CD4-positive, alpha-beta T cell treated with Interleukin-4 for 4 hours (primary cell): ENCODE measurements at regions not wholly inside any gene's neighbourhood (a gene's known extent, or its start where the extent isn't known, plus 50 kb on each side); places are given as distances from the start of the nearest gene placed in this dataset.
"Not testable (repeated sequence)": the region's sequence is repeated elsewhere in the genome, so short reads cannot be mapped to it uniquely, and the experiment has no call there.

ENCODE experiments used
- DNase-seq: peaks from one replicate; pipeline ENCODE4 v3.0.0-alpha.2; 2020

DNA sequence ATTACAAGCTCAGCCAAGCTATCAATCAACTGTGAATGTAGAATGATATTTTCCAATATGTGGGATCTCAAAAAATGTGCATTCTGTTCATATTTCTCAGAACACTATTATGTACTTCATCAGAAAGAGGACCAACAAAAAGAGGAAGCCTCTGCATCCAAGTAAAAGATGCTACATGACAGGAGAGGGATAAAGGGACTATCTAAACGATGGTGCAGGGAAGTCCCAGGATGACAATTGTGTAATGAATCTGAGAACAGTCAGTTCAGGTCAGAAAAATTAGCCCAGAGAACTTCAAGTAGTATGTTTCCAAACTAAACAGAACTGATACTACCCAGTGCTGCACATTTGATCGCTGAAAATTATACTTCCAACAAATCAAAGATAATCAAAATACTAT lies 127.0 kb downstream of the ZNF330 start:
- no peak for DNase-seq

GRCh38 chr4:141348125-141348524 lies 127.4 kb downstream of the ZNF330 start:
- no peak for DNase-seq

DNA sequence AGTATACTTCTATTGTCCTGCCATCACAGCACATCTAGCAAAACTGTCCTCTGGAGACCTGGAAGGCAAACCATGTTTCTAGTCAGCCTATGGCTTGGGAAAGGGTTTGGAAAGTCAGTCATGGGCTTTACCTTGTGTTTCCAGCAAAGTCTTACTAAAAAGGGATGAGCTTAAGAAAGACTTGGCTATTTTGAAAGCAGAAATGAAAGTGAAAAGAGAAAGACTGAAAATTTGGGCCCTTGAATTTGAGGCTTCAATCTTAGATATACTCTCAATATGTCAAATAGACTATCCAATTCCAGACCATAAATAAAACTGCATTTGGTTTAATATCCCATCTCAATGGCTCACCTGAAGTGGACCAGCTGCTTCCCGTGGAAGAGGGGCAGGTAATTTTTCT lies 127.9 kb downstream of the ZNF330 start:
- DNase-seq = no peak

GRCh38 chr4:141349236-141349635 lies 128.5 kb downstream of the ZNF330 start:
- DNase-seq = no peak

DNA sequence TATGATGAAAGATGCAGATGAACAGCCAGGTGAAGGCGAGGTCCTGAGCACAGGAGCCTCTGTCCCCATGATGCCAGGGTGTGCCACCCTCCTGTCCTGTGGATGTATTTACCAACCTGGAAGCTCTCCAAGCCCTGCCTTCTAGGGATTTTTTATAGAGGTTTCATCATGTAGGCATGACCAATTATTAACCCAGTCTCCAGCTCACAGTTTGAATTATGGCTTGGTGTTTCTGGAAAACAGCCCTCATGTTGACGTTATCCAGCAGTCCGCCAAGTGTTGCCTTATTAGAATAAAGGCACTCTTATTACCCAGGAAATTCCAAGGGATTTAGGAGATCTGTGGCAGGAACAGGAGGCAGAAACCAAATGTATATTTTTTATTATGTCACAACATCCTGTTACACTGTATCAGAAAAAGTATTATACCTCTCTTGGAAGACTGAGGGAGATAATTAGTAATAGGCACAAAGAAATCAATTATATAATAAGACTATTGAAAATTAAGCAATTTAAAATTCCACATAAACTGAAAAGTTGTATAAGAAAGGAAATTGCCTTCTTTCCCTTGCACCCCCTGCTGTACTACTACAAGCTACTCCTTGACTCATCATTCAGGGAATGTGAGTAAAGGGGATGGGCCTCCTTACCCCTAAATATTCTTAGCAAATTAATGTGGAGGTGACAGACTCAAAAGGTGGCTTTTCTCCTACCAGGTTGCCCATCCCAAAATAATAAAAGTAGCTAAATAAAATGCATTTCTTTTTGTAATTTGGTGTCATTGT lies 129.6 kb downstream of the ZNF330 start:
- DNase-seq = no peak

GRCh38 chr4:141352331-141352730 lies 131.6 kb downstream of the ZNF330 start:
- no peak for DNase-seq

DNA sequence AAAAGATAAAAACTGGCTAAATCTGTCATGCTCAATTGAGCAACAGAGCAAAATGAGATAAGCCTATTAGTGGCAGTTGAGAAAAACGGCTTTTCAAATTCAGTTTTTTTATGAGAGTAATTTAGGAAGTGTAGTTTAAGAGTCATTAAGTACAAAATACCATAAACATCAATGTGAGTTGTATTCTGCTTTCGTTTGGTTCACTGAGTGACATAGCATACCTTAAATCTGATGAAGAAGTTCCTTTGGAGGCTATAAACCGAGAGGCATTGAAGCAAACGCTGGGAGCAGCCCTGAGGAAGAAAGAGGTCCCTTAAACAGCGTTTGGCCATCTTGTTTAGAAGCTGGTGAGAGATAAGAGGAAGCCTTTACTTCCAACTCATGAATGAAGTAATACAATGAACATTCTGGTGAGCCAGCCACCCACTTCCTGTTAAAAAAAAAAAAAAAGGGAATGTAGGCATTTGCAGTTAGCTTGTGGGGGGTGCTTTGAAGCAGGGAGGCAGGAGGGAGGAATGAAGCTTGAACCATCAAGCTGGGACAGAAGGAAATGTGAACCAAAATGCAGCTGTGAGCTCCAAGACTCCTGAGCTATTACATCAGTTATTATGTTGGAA lies 132.3 kb downstream of the ZNF330 start:
- no peak for DNase-seq

- no peak for DNase-seq
Measured at GRCh38 chr4:141356321-141356962, 135.7 kb downstream of the ZNF330 start.

- no peak for DNase-seq
Measured at GRCh38 chr4:141356963-141357335, 136.3 kb downstream of the ZNF330 start.

DNA sequence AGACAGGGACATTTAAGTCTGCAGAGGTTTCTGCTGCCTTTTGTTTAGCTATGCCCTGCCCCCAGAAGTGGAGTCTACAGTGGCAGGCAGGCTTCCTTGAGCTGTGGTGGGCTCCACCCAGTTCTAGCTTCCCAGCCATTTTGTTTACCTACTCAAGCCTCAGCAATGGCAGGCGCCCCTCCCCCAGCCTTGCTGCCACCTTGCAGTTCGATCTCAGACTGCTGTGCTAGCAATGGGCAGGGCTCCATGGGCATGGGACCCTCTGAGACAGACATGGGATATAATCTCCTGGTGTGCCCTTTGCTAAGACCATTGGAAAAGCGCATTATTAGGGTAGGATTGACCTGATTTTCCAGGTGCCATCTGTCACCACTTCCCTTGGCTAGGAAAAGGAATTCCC lies 147.5 kb downstream of the ZNF330 start:
- DNase-seq = not testable (repeated sequence)

DNA sequence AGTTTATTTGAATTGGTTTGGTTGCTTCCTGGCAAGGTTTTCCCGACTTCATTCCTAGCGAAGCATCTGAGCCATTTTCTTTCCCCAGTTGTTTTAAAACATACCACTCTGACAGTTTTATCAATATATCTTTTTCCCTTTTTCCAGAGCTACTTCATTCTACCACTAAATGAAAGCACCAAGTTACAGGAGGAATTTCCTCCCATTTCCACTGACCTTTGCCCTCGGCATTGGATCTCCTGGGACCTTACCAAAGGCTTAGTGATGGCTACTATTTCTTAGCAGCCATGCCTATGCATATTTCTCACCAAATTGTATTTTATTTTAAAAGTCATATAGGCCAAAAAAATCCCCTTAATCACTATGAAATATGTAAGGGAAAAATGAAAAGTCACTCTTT lies 150.5 kb downstream of the ZNF330 start:
- DNase-seq = no peak

GRCh38 chr4:141375855-141376254 lies 155.2 kb downstream of the ZNF330 start:
- no peak for DNase-seq

DNA sequence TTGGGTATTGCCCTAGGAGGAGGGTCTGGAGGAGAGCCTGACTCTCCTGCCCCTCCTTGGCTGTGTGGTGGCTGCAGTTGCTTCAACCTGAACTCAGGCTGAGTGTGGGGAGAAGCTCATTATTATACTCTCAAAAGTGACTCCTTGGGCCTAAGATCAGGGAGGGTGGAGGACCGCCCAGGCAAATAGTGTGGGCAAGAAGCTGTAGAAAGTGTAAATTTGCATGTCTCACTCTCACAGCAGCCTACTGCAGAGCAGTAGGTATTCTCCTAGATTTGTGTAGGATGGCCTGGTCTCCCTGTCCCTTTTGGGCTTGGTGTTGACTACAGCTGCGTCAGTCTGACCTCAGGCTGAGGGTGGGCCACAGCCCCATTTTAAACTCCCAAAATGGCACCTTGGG lies 156.1 kb downstream of the ZNF330 start:
- DNase-seq = no peak

DNA sequence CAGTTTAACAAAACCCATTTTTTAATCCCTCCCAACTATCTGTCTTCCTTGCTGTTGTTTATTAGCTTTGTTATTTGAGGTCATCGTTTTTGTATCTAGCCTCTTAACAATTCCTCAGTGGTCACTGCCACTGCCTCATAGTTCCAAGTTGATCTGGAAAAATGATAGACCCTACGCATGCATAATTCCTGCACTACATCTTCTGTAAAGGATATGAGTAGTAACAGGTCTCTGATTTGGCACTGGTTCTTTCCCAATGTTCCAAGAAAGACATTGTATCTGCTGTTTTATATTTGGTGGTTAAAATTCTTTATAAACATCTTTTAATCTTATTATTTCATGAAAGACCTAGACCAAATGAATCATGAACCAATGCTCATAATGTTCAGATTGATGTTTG lies 166.6 kb downstream of the ZNF330 start:
- DNase-seq = no peak

- no peak for DNase-seq
Measured at GRCh38 chr4:141388481-141388880, 167.8 kb downstream of the ZNF330 start.

GRCh38 chr4:141389649-141390048 lies 169.0 kb downstream of the ZNF330 start:
- DNase-seq = no peak

DNA sequence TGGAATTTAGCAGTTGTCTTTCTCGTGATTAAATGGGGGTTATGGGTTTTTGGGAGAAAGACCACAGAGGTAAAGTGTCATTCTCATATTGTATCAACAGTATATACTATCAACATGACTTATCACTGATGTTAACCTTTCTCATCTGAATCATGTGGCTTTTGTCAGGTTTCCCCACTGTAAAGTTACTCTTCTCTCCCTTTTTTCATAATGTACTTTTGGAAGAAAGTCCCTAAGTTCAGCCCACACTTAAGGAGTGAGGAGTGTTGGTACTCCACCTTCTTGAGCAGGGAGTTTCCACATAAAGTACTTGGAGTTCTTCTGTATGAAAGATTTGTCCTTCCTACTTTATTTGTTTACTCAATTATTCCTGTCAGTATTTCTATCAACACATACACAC lies 169.9 kb downstream of the ZNF330 start:
- DNase-seq = no peak

DNA sequence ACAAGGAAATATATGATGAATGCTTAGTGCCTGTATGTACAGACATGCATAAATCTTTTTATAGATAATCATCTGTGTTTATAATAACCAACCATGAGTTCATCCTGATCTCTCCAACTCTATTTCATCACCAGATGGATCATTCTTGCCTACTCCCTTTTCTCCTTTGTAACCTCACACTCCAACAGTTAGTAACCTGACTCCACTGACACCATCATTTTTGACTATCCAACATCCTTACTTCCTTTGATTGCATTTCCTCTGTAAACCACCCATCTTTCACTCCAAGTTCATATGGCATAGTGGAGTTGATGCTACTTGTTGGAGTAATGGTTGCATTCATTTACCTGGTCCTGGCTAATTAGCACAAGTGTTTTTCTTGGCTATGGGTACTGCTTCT lies 170.6 kb downstream of the ZNF330 start:
- DNase-seq = no peak

- DNase-seq = no peak
Measured at GRCh38 chr4:141391771-141392170, 171.1 kb downstream of the ZNF330 start.

- no peak for DNase-seq
Measured at GRCh38 chr4:141395246-141395830, 174.6 kb downstream of the ZNF330 start.

- DNase-seq = no peak
Measured at GRCh38 chr4:141395919-141396318, 175.2 kb downstream of the ZNF330 start.

DNA sequence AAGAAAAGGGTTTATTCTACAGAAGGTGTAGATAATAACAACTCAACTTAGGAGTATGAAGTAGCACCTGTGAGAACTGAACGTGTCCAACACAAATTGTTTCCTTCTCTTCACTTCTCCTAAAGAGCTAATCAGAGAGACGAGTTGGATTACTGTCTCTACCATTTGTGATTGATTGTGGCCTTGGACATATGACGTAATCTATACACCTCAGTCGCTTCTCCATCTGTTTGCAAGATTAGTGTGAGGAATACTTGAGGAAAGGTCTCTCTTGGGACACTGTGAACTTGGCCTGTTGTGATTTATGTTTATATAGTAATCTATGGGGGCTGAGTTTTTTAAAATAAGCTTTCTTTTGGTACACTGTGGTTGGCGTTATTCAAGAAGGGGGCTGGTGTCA lies 182.0 kb downstream of the ZNF330 start:
- DNase-seq = no peak

GRCh38 chr4:141403782-141404181 lies 183.1 kb downstream of the ZNF330 start:
- DNase-seq = no peak

GRCh38 chr4:141406237-141406636 lies 185.5 kb downstream of the ZNF330 start:
- DNase-seq = no peak
